GM12873 (cell line): ENCODE measurements at regions not wholly inside any gene's neighbourhood (a gene's known extent, or its start where the extent isn't known, plus 50 kb on each side); places are given as distances from the start of the nearest gene placed in this dataset.

Experiments
- CTCF ChIP-seq: IDR thresholded peaks from 2 replicates; pipeline ENCODE4 v1.5.1; 2012; ENCODE audit warnings: low read depth, mild to moderate bottlenecking, moderate library complexity, low read length, control low read depth; ENCODE audit not compliant: insufficient read depth; ENCODE audit errors: missing control alignments

- no peak for TF ChIP-seq CTCF
Observed at GRCh38 chr12:88365403-88365802, 214.9 kb downstream of the KITLG start.

DNA sequence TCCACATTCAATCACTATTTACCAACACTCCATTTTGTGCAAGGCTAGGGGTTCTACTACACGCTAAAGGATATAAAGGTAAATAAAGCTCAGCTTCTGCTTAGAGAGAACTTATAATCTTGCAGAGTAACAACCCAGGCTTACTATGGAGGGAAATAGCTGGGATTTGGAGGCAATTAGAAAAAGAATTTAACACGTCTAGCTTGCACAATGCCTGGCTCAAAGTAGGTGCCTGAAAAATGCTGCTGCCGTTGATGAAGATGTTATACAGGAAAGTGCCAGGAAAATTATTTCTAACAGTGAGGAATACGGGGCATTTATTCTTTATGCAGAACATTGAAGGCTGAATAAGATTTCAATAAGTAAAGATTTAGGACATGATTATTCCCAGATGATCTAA lies 214.2 kb downstream of the KITLG start:
- no peak for TF ChIP-seq CTCF

DNA sequence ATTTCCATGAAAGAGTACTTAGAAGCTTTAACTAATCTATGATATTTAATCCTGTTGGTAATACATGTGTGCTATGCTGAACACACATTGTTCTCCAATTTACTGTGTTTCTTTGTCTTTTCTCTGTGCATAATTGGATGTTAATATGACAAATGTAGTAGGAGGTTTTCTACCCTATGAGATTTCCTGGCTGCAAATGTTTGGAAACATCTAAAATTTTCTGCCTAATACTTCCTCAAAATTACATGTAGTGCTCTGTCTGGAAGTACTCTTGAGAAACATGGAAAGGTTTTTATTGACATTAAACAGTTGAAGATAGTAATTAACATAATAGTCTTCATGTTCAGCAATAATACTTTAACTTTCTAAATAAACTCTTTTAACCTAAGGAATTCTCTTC lies 213.0 kb downstream of the KITLG start:
- TF ChIP-seq CTCF: no peak

- no peak for TF ChIP-seq CTCF
Observed at GRCh38 chr12:88371416-88372183, 208.7 kb downstream of the KITLG start.

GRCh38 chr12:88375306-88376305 lies 204.7 kb downstream of the KITLG start:
- TF ChIP-seq CTCF: no peak

GRCh38 chr12:88377973-88378372 lies 202.3 kb downstream of the KITLG start:
- TF ChIP-seq CTCF: no peak

GRCh38 chr12:88381466-88381865 lies 198.8 kb downstream of the KITLG start:
- no peak for TF ChIP-seq CTCF
